Astrocyte (in vitro differentiated cells and primary cell): ENCODE measurements at regions not wholly inside any gene's neighbourhood (a gene's known extent, or its start where the extent isn't known, plus 50 kb on each side); places are given as distances from the start of the nearest gene placed in this dataset.

Source experiments
- DNase-seq: peaks from one replicate; pipeline ENCODE4 v3.0.0-alpha.2; 2010; ENCODE audit warnings: low read depth
- FAIRE-seq: peaks from 2 replicates; lab custom pipeline; 2011; peaks lifted over from hg19 to GRCh38; lab: Jason Lieb, UNC
- H2AFZ ChIP-seq: 2 replicates; pipeline ENCODE4 v1.6.0; 2012; ENCODE audit warnings: low read depth, low read length, inconsistent platforms
- H3K27ac ChIP-seq: 2 replicates; pipeline ENCODE4 v1.5.1; 2011; ENCODE audit warnings: low read depth, low read length, inconsistent platforms
- H3K27me3 ChIP-seq: 2 replicates; pipeline ENCODE4 v1.6.0; 2011; ENCODE audit warnings: low read length, inconsistent platforms; ENCODE audit not compliant: insufficient read depth
- H3K36me3 ChIP-seq: 2 replicates; pipeline ENCODE4 v1.5.1; 2011; ENCODE audit warnings: low read length, inconsistent platforms; ENCODE audit not compliant: insufficient read depth
- H3K4me1 ChIP-seq: 2 replicates; pipeline ENCODE4 v1.5.1; 2011; ENCODE audit warnings: low read length, inconsistent platforms; ENCODE audit not compliant: insufficient read depth
- H3K4me2 ChIP-seq: 2 replicates; pipeline ENCODE4 v1.6.0; 2012; ENCODE audit warnings: low read length, inconsistent platforms
- H3K4me3 ChIP-seq: 2 replicates; pipeline ENCODE4 v1.5.1; 2011; ENCODE audit warnings: low read depth, mild to moderate bottlenecking, low read length, inconsistent platforms; ENCODE audit not compliant: insufficient read depth
- H3K79me2 ChIP-seq: 2 replicates; pipeline ENCODE4 v1.6.0; 2012; ENCODE audit warnings: mild to moderate bottlenecking, low read length, inconsistent platforms; ENCODE audit not compliant: insufficient read depth
- H3K9ac ChIP-seq: 2 replicates; pipeline ENCODE4 v1.6.0; 2012; ENCODE audit warnings: mild to moderate bottlenecking, low read length, inconsistent platforms
- H3K9me3 ChIP-seq: 2 replicates; pipeline ENCODE4 v1.5.1; 2012; ENCODE audit warnings: low read depth, mild to moderate bottlenecking, low read length, inconsistent platforms; ENCODE audit not compliant: insufficient read depth
- H4K20me1 ChIP-seq: 2 replicates; pipeline ENCODE4 v1.6.0; 2012; ENCODE audit warnings: low read length, inconsistent platforms; ENCODE audit not compliant: insufficient read depth
- H3K27ac Mint-ChIP-seq: one replicate; pipeline ENCODE4 v1.8.0; 2021; ENCODE audit warnings: mild to moderate bottlenecking, mixed read lengths; ENCODE audit not compliant: unreplicated experiment
- H3K27me3 Mint-ChIP-seq: one replicate; pipeline ENCODE4 v1.8.0; 2021; ENCODE audit warnings: low read depth, mixed read lengths; ENCODE audit not compliant: unreplicated experiment
- H3K36me3 Mint-ChIP-seq: one replicate; pipeline ENCODE4 v1.8.0; 2021; ENCODE audit warnings: low read depth, mixed read lengths; ENCODE audit not compliant: unreplicated experiment
- H3K4me1 Mint-ChIP-seq: one replicate; pipeline ENCODE4 v1.8.0; 2021; ENCODE audit warnings: low read depth, mixed read lengths; ENCODE audit not compliant: unreplicated experiment
- H3K4me3 Mint-ChIP-seq: one replicate; pipeline ENCODE4 v1.8.0; 2021; ENCODE audit warnings: mild to moderate bottlenecking, moderate library complexity, mixed read lengths; ENCODE audit not compliant: unreplicated experiment
- H3K9me3 Mint-ChIP-seq: one replicate; pipeline ENCODE4 v1.8.0; 2021; ENCODE audit warnings: mild to moderate bottlenecking, mixed read lengths; ENCODE audit not compliant: unreplicated experiment
- CTCF ChIP-seq: IDR thresholded peaks from 2 replicates; pipeline ENCODE4 v1.5.1; 2011; ENCODE audit warnings: low read depth, mild to moderate bottlenecking, inconsistent platforms, low read length, moderate library complexity; ENCODE audit not compliant: insufficient read depth
- EZH2 ChIP-seq: IDR thresholded peaks from 2 replicates; pipeline ENCODE4 v1.6.1; 2012; ENCODE audit warnings: mild to moderate bottlenecking, low read length, inconsistent platforms; ENCODE audit not compliant: insufficient read depth

GRCh38 chr3:153731071-153731470 is 390.1 kb upstream of the ARHGEF26 start:
- no peaks in the 10 kb centered on the region for H3K27me3 ChIP-seq
- Mint-ChIP-seq H3K4me3 (no peak overlapping the region), H3K27me3 (no peaks in the 10 kb centered on the region), H3K4me1 (no peaks in the 10 kb centered on the region), H3K27ac (no peak overlapping the region), H3K36me3 (no peaks in the 10 kb centered on the region), H3K9me3 (no peaks in the 10 kb centered on the region)
- H3K4me2 ChIP-seq: no peak overlapping the region
- no peaks in the 10 kb centered on the region for H3K36me3 ChIP-seq
- H3K79me2 ChIP-seq: no peaks in the 10 kb centered on the region
- TF ChIP-seq EZH2: no peak
- no peak for TF ChIP-seq CTCF
- no peaks in the 10 kb centered on the region for H4K20me1 ChIP-seq
- no peaks in the 10 kb centered on the region for H3K4me1 ChIP-seq
- no peaks in the 10 kb centered on the region for H3K9me3 ChIP-seq
- DNase-seq (no peak), FAIRE-seq (no peak)
- no peak overlapping the region for H3K4me3 ChIP-seq
- no peak overlapping the region for H3K27ac ChIP-seq
- no peak overlapping the region for H3K9ac ChIP-seq
- no peak overlapping the region for H2AFZ ChIP-seq

- Histone ChIP-seq H3K27me3 (no peaks in the 10 kb centered on the region), H3K9me3 (no peaks in the 10 kb centered on the region), H3K4me3 (no peak overlapping the region), H3K4me2 (no peak overlapping the region), H3K9ac (no peak overlapping the region), H3K36me3 (no peaks in the 10 kb centered on the region), H4K20me1 (no peaks in the 10 kb centered on the region), H3K79me2 (no peaks in the 10 kb centered on the region), H3K4me1 (no peaks in the 10 kb centered on the region), H2AFZ (no peak overlapping the region), H3K27ac (no peak overlapping the region)
- H3K36me3 Mint-ChIP-seq: no peaks in the 10 kb centered on the region
- H3K4me1 Mint-ChIP-seq: no peaks in the 10 kb centered on the region
- peak overlapping the region; percentile 48 for H3K27ac Mint-ChIP-seq
- H3K4me3 Mint-ChIP-seq: no peak overlapping the region
- H3K27me3 Mint-ChIP-seq: no peaks in the 10 kb centered on the region
- peaks cover 4% of the 10 kb centered on the region for H3K9me3 Mint-ChIP-seq
- TF ChIP-seq CTCF: no peak
- no peak for TF ChIP-seq EZH2
- DNase-seq: peak; percentile 9
- FAIRE-seq: no peak
Observed at GRCh38 chr3:153734777-153735551, 386.2 kb upstream of the ARHGEF26 start.

- Histone ChIP-seq H3K79me2 (no peaks in the 10 kb centered on the region), H3K4me3 (no peak overlapping the region), H3K27me3 (no peaks in the 10 kb centered on the region), H3K4me2 (no peak overlapping the region), H3K27ac (no peak overlapping the region), H3K9me3 (no peaks in the 10 kb centered on the region), H3K36me3 (no peaks in the 10 kb centered on the region), H4K20me1 (no peaks in the 10 kb centered on the region), H3K9ac (no peak overlapping the region), H3K4me1 (no peaks in the 10 kb centered on the region), H2AFZ (no peak overlapping the region)
- no peak for DNase-seq
- Mint-ChIP-seq H3K27me3 (no peaks in the 10 kb centered on the region), H3K27ac (no peak overlapping the region), H3K36me3 (no peaks in the 10 kb centered on the region), H3K9me3 (peaks cover 4% of the 10 kb centered on the region), H3K4me1 (no peaks in the 10 kb centered on the region), H3K4me3 (no peak overlapping the region)
- no peak for TF ChIP-seq CTCF
- TF ChIP-seq EZH2: no peak
- no peak for FAIRE-seq
Observed at GRCh38 chr3:153740109-153740508, 381.1 kb upstream of the ARHGEF26 start.
